Peyer's patch (tissue), 4 donors: ENCODE measurements at regions not wholly inside any gene's neighbourhood (a gene's known extent, or its start where the extent isn't known, plus 50 kb on each side); places are given as distances from the start of the nearest gene placed in this dataset.

Experiments
- CTCF ChIP-seq, 6 experiments: fragments of 450-650 bp in 4 of 6; fragments of 200-600 bp in 2 of 6; sonication (generic) in 1 of 6; IDR thresholded peaks; one replicate each; pipeline ENCODE4 v1.5.1; 2017 to 2019; ENCODE audit warnings: antibody characterized with exemption in 6 of 6, mild to moderate bottlenecking in 3 of 6, moderate library complexity in 1 of 6
- POLR2A ChIP-seq, 2 donors: fragments of 450-650 bp; IDR thresholded peaks; one replicate each; pipeline ENCODE4 v1.5.1; 2017; ENCODE audit warnings: antibody characterized with exemption in 2 of 2, mild to moderate bottlenecking in 2 of 2, moderate library complexity in 2 of 2

DNA sequence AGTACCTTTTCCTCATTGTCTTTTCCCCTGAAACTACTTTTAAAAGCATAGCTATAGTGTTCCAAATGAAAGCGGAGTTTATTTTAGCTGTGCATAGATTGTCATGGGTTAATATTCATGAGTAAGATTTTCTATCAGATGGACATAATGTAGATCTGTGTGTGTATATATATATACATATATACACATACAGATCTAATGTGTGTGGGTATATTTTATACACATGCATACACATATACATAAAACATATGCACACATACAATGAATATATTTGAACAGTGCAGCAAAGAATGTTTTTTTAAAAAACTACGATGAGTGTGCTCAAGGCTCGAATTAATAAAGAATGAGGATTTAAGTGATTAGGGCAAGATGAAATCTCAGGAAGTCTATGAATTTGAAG lies 328.3 kb upstream of the IL12A start:
- TF ChIP-seq CTCF (IDR thresholded peaks at IDR 0.05) (no peak), POLR2A (IDR thresholded peaks at IDR 0.05) (no peak)
